Central memory CD8-positive, alpha-beta T cell (primary cell): ENCODE measurements at regions not wholly inside any gene's neighbourhood (a gene's known extent, or its start where the extent isn't known, plus 50 kb on each side); places are given as distances from the start of the nearest gene placed in this dataset.

ENCODE experiments used
- ATAC-seq: fragments of 150-1000 bp; cut with Tn5 transposase; replicated peaks from 2 replicates; pipeline ENCODE4 v1.10.0; 2022; ENCODE audit warnings: mild to moderate bottlenecking, moderate FRiP score, moderate number of reproducible peaks; ENCODE audit not compliant: poor library complexity, severe bottlenecking; ENCODE audit errors: extremely low read depth
- DNase-seq, 2 donors: peaks; one replicate each; pipeline ENCODE4 v3.0.0; 2021; ENCODE audit warnings: low spot score in 2 of 2
- H3K27ac Mint-ChIP-seq: one replicate; pipeline ENCODE4 v1.8.0; 2022; ENCODE audit warnings: low read depth, mild to moderate bottlenecking, moderate library complexity, mixed read lengths
- H3K27me3 Mint-ChIP-seq: one replicate; pipeline ENCODE4 v1.8.0; 2022; ENCODE audit warnings: mixed read lengths
- H3K36me3 Mint-ChIP-seq: one replicate; pipeline ENCODE4 v1.8.0; 2022; ENCODE audit warnings: mild to moderate bottlenecking, moderate library complexity, mixed read lengths; ENCODE audit not compliant: insufficient read depth
- H3K4me1 Mint-ChIP-seq: one replicate; pipeline ENCODE4 v1.8.0; 2022; ENCODE audit warnings: mixed read lengths
- H3K4me3 Mint-ChIP-seq: one replicate; pipeline ENCODE4 v1.8.0; 2022; ENCODE audit warnings: mild to moderate bottlenecking, moderate library complexity, mixed read lengths
- H3K9me3 Mint-ChIP-seq: one replicate; pipeline ENCODE4 v1.8.0; 2022; ENCODE audit warnings: mixed read lengths

- DNase-seq (no peak), ATAC-seq (no peak)
- peaks cover 14% of the 10 kb centered on the region for H3K27me3 Mint-ChIP-seq
- H3K4me3 Mint-ChIP-seq, result no peak overlapping the region
- H3K27ac Mint-ChIP-seq, result no peak overlapping the region
- no peaks in the 10 kb centered on the region for H3K9me3 Mint-ChIP-seq
- no peaks in the 10 kb centered on the region for H3K36me3 Mint-ChIP-seq
- no peaks in the 10 kb centered on the region for H3K4me1 Mint-ChIP-seq
These were observed 200.9 kb downstream of the PLPP3 start for GRCh38 chr1:56378341-56379070.

GRCh38 chr1:56377431-56377830, 201.9 kb downstream of the PLPP3 start:
- no peak for DNase-seq
- H3K27me3 Mint-ChIP-seq, result peaks cover 14% of the 10 kb centered on the region
- H3K4me3 Mint-ChIP-seq, result no peak overlapping the region
- H3K27ac Mint-ChIP-seq, result no peak overlapping the region
- no peaks in the 10 kb centered on the region for H3K9me3 Mint-ChIP-seq
- H3K4me1 Mint-ChIP-seq, result no peaks in the 10 kb centered on the region
- ATAC-seq, result no peak
- H3K36me3 Mint-ChIP-seq, result no peaks in the 10 kb centered on the region

- no peaks in the 10 kb centered on the region for H3K9me3 Mint-ChIP-seq
- peaks cover 14% of the 10 kb centered on the region for H3K27me3 Mint-ChIP-seq
- no peaks in the 10 kb centered on the region for H3K4me1 Mint-ChIP-seq
- H3K36me3 Mint-ChIP-seq, result no peaks in the 10 kb centered on the region
- ATAC-seq (no peak), DNase-seq (no peak)
- no peak overlapping the region for H3K27ac Mint-ChIP-seq
- no peak overlapping the region for H3K4me3 Mint-ChIP-seq
These were observed 203.0 kb downstream of the PLPP3 start for GRCh38 chr1:56376188-56376984.

- Mint-ChIP-seq H3K4me3 (no peak overlapping the region), H3K9me3 (no peaks in the 10 kb centered on the region), H3K4me1 (no peaks in the 10 kb centered on the region), H3K27ac (no peak overlapping the region), H3K36me3 (no peaks in the 10 kb centered on the region), H3K27me3 (peaks cover 14% of the 10 kb centered on the region)
- DNase-seq (no peak), ATAC-seq (no peak)
These were observed 204.0 kb downstream of the PLPP3 start for GRCh38 chr1:56375326-56375804.

GRCh38 chr1:56374026-56374974, 205.1 kb downstream of the PLPP3 start:
- no peaks in the 10 kb centered on the region for H3K36me3 Mint-ChIP-seq
- ATAC-seq (no peak), DNase-seq (no peak)
- H3K4me1 Mint-ChIP-seq, result no peaks in the 10 kb centered on the region
- H3K9me3 Mint-ChIP-seq, result no peaks in the 10 kb centered on the region
- H3K27ac Mint-ChIP-seq, result no peak overlapping the region
- no peak overlapping the region for H3K4me3 Mint-ChIP-seq
- peaks cover 14% of the 10 kb centered on the region for H3K27me3 Mint-ChIP-seq

GRCh38 chr1:56370513-56370912, 208.8 kb downstream of the PLPP3 start:
- Mint-ChIP-seq H3K9me3 (no peaks in the 10 kb centered on the region), H3K4me1 (no peaks in the 10 kb centered on the region), H3K27ac (no peak overlapping the region), H3K4me3 (no peak overlapping the region), H3K36me3 (no peaks in the 10 kb centered on the region), H3K27me3 (peaks cover 7% of the 10 kb centered on the region)
- DNase-seq (no peak), ATAC-seq (no peak)

- no peaks in the 10 kb centered on the region for H3K27me3 Mint-ChIP-seq
- H3K27ac Mint-ChIP-seq, result no peak overlapping the region
- no peaks in the 10 kb centered on the region for H3K4me1 Mint-ChIP-seq
- H3K36me3 Mint-ChIP-seq, result no peaks in the 10 kb centered on the region
- no peaks in the 10 kb centered on the region for H3K9me3 Mint-ChIP-seq
- ATAC-seq, result no peak
- no peak overlapping the region for H3K4me3 Mint-ChIP-seq
- DNase-seq, result no peak
These were observed 216.2 kb downstream of the PLPP3 start for GRCh38 chr1:56363007-56363770.

GRCh38 chr1:56360021-56360420, 219.3 kb downstream of the PLPP3 start:
- Mint-ChIP-seq H3K27me3 (peaks cover 12% of the 10 kb centered on the region), H3K27ac (no peak overlapping the region), H3K4me1 (no peaks in the 10 kb centered on the region), H3K9me3 (no peaks in the 10 kb centered on the region), H3K4me3 (no peak overlapping the region), H3K36me3 (no peaks in the 10 kb centered on the region)
- no peak for ATAC-seq
- no peak for DNase-seq

GRCh38 chr1:56359056-56359455, 220.3 kb downstream of the PLPP3 start:
- ATAC-seq (no peak), DNase-seq (no peak)
- no peaks in the 10 kb centered on the region for H3K4me1 Mint-ChIP-seq
- no peak overlapping the region for H3K27ac Mint-ChIP-seq
- H3K36me3 Mint-ChIP-seq, result no peaks in the 10 kb centered on the region
- H3K4me3 Mint-ChIP-seq, result no peak overlapping the region
- H3K9me3 Mint-ChIP-seq, result no peaks in the 10 kb centered on the region
- H3K27me3 Mint-ChIP-seq, result peaks cover 12% of the 10 kb centered on the region

- ATAC-seq (no peak), DNase-seq (no peak)
- no peak overlapping the region for H3K4me3 Mint-ChIP-seq
- no peaks in the 10 kb centered on the region for H3K4me1 Mint-ChIP-seq
- H3K27me3 Mint-ChIP-seq, result peaks cover 12% of the 10 kb centered on the region
- H3K27ac Mint-ChIP-seq, result no peak overlapping the region
- peaks cover 5% of the 10 kb centered on the region for H3K9me3 Mint-ChIP-seq
- H3K36me3 Mint-ChIP-seq, result no peaks in the 10 kb centered on the region
These were observed 221.3 kb downstream of the PLPP3 start for GRCh38 chr1:56357927-56358690.

GRCh38 chr1:56356376-56356990, 222.9 kb downstream of the PLPP3 start:
- no peak overlapping the region for H3K27ac Mint-ChIP-seq
- no peak overlapping the region for H3K4me3 Mint-ChIP-seq
- H3K4me1 Mint-ChIP-seq, result no peaks in the 10 kb centered on the region
- ATAC-seq (no peak), DNase-seq (no peak)
- H3K27me3 Mint-ChIP-seq, result peaks cover 12% of the 10 kb centered on the region
- H3K9me3 Mint-ChIP-seq, result peaks cover 5% of the 10 kb centered on the region
- no peaks in the 10 kb centered on the region for H3K36me3 Mint-ChIP-seq
